ENCODE measurements at regions not wholly inside any gene's neighbourhood (a gene's known extent, or its start where the extent isn't known, plus 50 kb on each side); places are given as distances from the start of the nearest gene placed in this dataset.

DNA sequence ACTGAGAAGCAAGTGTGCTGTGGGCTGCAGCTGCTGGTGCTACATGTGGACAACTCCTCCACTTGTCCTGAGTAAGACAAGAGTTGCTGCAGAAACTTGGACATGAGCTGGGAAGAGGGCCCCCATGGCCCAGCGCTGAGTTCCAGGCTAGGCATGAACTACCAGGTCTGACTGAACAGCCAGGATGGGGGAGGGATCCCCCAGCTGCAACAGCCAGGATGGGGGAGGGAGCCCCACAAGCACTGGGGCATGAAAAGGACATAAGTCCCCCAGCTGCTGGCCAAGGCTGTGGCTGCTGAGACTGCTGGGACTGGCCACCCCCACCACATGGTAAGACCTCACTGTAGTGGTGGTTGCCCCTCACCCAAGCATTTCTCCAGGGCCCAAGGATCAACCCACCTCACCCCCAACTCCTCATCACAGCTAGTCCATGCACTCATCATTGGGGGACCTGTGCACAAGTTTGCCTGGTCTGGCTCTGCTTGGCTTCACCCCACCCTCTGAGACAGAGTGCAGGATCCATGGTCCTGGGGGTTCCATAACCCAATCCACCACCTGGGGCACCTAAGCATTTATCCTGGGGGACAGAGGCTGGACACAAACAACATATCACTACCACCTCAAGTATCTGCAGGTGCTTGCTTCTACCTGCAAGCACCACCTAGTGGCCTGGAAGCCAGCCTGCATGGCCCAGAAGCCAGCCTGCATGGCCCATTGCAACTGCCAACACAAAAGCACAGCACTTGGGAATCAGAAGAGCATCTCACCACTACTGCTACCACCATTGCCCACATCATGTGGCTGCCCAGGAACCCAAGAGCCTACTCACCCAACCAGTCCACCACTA is 84.5 kb upstream of the STT3B start:
- H3K9me3 ChIP-seq (ENCODE audit: control insufficient read depth, insufficient read depth, low read length): no peaks in the 10 kb centered on the region; the same call in 1 of the 2 replicates
- CTCF ChIA-PET: no interaction called here
- no peak overlapping the region for H3K27ac ChIP-seq (ENCODE audit: low read depth, low read length)
- H3K27me3 ChIP-seq (ENCODE audit: control insufficient read depth, insufficient read depth, low read length): peaks cover 4% of the 10 kb centered on the region
- DNase-seq (ENCODE audit: low read depth, low spot score): no peak
- POLR2A ChIA-PET: no interaction called here
- TF ChIP-seq, protein P1, sequence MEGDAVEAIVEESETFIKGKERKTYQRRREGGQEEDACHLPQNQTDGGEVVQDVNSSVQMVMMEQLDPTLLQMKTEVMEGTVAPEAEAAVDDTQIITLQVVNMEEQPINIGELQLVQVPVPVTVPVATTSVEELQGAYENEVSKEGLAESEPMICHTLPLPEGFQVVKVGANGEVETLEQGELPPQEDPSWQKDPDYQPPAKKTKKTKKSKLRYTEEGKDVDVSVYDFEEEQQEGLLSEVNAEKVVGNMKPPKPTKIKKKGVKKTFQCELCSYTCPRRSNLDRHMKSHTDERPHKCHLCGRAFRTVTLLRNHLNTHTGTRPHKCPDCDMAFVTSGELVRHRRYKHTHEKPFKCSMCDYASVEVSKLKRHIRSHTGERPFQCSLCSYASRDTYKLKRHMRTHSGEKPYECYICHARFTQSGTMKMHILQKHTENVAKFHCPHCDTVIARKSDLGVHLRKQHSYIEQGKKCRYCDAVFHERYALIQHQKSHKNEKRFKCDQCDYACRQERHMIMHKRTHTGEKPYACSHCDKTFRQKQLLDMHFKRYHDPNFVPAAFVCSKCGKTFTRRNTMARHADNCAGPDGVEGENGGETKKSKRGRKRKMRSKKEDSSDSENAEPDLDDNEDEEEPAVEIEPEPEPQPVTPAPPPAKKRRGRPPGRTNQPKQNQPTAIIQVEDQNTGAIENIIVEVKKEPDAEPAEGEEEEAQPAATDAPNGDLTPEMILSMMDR (IDR thresholded peaks at IDR 0.05; ENCODE audit: low read depth, low read length): peak; percentile 48; the same call in 1 of the 2 replicates
- H3K4me3 ChIP-seq (ENCODE audit: low read depth, low read length): no peak overlapping the region

DNA sequence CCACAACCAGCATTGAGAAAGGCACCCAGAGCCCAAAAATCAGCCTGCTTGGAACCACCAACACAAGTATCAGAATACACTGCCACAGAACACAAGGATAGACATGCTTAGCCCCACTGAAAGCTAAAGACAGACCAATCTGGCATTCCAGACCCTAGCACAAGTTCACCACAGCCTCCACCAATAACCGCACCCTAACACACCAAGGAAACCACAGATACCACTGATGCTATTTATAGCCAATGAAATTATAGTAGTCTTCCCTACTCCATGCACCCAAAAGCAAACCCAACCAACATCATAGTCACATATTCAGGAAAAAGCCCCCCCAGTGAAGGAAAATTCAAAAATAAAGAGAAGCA is 83.9 kb upstream of the STT3B start:
- no peak overlapping the region for H3K4me3 ChIP-seq (ENCODE audit: low read depth, low read length)
- ChIA-PET CTCF (interaction anchor here (0.5 kb wide), 1 partner anchor 37 kb away, joined by 4 read pairs; no protein-coding TSS in a partner anchor), POLR2A (no interaction called here)
- H3K9me3 ChIP-seq (ENCODE audit: control insufficient read depth, insufficient read depth, low read length): no peaks in the 10 kb centered on the region; the same call in 1 of the 2 replicates
- H3K27ac ChIP-seq (ENCODE audit: low read depth, low read length): no peak overlapping the region
- TF ChIP-seq, protein P1 (IDR thresholded peaks at IDR 0.05; ENCODE audit: low read depth, low read length): no peak
- H3K27me3 ChIP-seq (ENCODE audit: control insufficient read depth, insufficient read depth, low read length): peaks cover 4% of the 10 kb centered on the region
- no peak for DNase-seq (ENCODE audit: low read depth, low spot score)

DNA sequence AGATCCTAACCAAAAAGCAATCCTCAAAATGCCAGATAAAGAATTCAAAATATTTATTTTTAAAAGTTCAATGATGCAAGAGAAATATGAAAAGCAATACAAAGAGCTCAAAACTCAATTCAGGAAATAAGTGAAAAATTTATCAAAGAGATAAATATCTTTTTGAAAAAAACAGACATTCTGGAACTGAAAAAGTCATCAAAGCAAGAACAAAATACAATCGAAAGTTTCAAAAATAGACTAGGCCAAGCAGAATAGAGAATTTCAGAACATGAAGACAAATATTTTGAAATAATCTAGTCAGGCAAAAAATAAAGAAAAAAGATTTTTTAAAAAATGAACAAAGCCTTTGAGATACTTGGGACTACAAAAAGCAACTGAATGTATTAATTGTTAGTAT is 83.4 kb upstream of the STT3B start:
- H3K27me3 ChIP-seq (ENCODE audit: control insufficient read depth, insufficient read depth, low read length): peaks cover 4% of the 10 kb centered on the region
- no peaks in the 10 kb centered on the region; the same call in 1 of the 2 replicates for H3K9me3 ChIP-seq (ENCODE audit: control insufficient read depth, insufficient read depth, low read length)
- CTCF ChIA-PET: interaction anchor here (0.5 kb wide), 1 partner anchor 37 kb away, joined by 4 read pairs; no protein-coding TSS in a partner anchor
- no peak overlapping the region for H3K27ac ChIP-seq (ENCODE audit: low read depth, low read length)
- POLR2A ChIA-PET: no interaction called here
- TF ChIP-seq, protein P1 (IDR thresholded peaks at IDR 0.05; ENCODE audit: low read depth, low read length): no peak
- H3K4me3 ChIP-seq (ENCODE audit: low read depth, low read length): no peak overlapping the region
- DNase-seq (ENCODE audit: low read depth, low spot score): no peak

DNA sequence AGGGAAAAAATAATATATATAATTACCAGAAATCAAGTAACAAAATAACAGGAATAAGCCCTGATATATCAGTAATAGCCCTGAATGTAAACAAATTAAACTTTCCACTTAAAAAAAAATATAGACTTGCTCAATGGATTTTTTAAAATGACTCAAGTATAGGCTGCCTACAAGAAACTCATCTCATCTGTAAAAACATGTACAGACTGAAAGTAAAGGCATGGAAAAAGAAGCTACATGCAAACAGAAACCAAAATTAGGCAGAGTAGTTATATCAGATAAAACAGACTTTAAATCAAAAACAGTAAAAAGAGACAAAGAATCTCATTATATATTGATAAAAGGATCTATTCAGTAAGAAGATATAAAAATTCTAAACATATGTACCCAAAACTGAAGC is 82.4 kb upstream of the STT3B start:
- Histone ChIP-seq H3K27me3 (ENCODE audit: control insufficient read depth, insufficient read depth, low read length) (peaks cover 4% of the 10 kb centered on the region), H3K27ac (ENCODE audit: low read depth, low read length) (no peak overlapping the region), H3K9me3 (ENCODE audit: control insufficient read depth, insufficient read depth, low read length) (no peaks in the 10 kb centered on the region; the same call in 1 of the 2 replicates), H3K4me3 (ENCODE audit: low read depth, low read length) (no peak overlapping the region)
- ChIA-PET CTCF (no interaction called here), POLR2A (no interaction called here)
- no peak for DNase-seq (ENCODE audit: low read depth, low spot score)
- TF ChIP-seq, protein P1 (IDR thresholded peaks at IDR 0.05; ENCODE audit: low read depth, low read length): no peak

GRCh38 chr3:31452495-31453106 is 80.1 kb upstream of the STT3B start:
- ChIA-PET CTCF (no interaction called here), POLR2A (no interaction called here)
- Histone ChIP-seq H3K27me3 (ENCODE audit: control insufficient read depth, insufficient read depth, low read length) (peaks cover 4% of the 10 kb centered on the region), H3K27ac (ENCODE audit: low read depth, low read length) (no peak overlapping the region), H3K9me3 (ENCODE audit: control insufficient read depth, insufficient read depth, low read length) (no peaks in the 10 kb centered on the region; the same call in 1 of the 2 replicates), H3K4me3 (ENCODE audit: low read depth, low read length) (no peak overlapping the region)
- no peak for DNase-seq (ENCODE audit: low read depth, low spot score)
- TF ChIP-seq, protein P1 (IDR thresholded peaks at IDR 0.05; ENCODE audit: low read depth, low read length): no peak

Data from AG04450 (cell line).